Esophagus squamous epithelium (tissue), 4 donors: ENCODE measurements at regions not wholly inside any gene's neighbourhood (a gene's known extent, or its start where the extent isn't known, plus 50 kb on each side); places are given as distances from the start of the nearest gene placed in this dataset.

ENCODE experiments used
- POLR2A ChIP-seq, 4 donors: fragments of 450-650 bp; IDR thresholded peaks; one replicate each; pipeline ENCODE4 v1.6.1; 2017; ENCODE audit warnings: antibody characterized with exemption in 4 of 4, mild to moderate bottlenecking in 4 of 4, moderate library complexity in 3 of 4
- TF ChIP-seq, protein P1 (sequence below), 6 experiments: fragments of 450-650 bp in 4 of 6; fragments of 200-600 bp in 2 of 6; sonication (generic) in 2 of 6; IDR thresholded peaks; one replicate each; pipeline ENCODE4 v1.5.1; 2016 to 2019; ENCODE audit warnings: antibody characterized with exemption in 6 of 6, mild to moderate bottlenecking in 4 of 6, moderate library complexity in 4 of 6

DNA sequence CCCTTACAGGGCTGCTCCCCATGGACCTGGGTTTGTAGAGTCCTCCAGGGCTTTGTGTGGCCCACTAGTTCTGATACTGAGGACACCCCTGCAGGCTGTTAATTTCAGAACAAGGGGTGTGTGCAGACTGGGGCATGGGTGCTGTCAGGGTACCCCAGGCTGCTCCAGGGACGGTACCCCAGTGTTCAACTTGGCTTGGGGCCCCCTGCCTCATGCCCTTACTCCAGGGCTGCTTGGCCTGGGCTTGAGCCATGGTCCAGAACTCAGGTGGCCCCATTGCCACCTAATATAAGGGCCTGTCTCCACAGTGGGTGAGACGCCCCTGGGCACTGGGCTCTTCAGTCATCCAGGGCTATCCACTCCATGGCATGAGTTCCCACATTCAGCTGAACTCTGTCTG, 1417.6 kb downstream of the UQCRFS1 start:
- TF ChIP-seq, protein P1, sequence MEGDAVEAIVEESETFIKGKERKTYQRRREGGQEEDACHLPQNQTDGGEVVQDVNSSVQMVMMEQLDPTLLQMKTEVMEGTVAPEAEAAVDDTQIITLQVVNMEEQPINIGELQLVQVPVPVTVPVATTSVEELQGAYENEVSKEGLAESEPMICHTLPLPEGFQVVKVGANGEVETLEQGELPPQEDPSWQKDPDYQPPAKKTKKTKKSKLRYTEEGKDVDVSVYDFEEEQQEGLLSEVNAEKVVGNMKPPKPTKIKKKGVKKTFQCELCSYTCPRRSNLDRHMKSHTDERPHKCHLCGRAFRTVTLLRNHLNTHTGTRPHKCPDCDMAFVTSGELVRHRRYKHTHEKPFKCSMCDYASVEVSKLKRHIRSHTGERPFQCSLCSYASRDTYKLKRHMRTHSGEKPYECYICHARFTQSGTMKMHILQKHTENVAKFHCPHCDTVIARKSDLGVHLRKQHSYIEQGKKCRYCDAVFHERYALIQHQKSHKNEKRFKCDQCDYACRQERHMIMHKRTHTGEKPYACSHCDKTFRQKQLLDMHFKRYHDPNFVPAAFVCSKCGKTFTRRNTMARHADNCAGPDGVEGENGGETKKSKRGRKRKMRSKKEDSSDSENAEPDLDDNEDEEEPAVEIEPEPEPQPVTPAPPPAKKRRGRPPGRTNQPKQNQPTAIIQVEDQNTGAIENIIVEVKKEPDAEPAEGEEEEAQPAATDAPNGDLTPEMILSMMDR (IDR thresholded peaks at IDR 0.05) = no peak
- no peak for TF ChIP-seq POLR2A (IDR thresholded peaks at IDR 0.05)
